HEK293 (cell line): ENCODE measurements at regions not wholly inside any gene's neighbourhood (a gene's known extent, or its start where the extent isn't known, plus 50 kb on each side); places are given as distances from the start of the nearest gene placed in this dataset.

ENCODE experiments used
- CTCF ChIP-seq: fragments of 450-650 bp; formaldehyde crosslinking; IDR thresholded peaks from 2 replicates; pipeline ENCODE4 v1.5.1; 2016; ENCODE audit warnings: missing biosample characterization, missing genetic modification characterization
- SCRT1 ChIP-seq: fragments of 450-650 bp; formaldehyde crosslinking; IDR thresholded peaks from 2 replicates; pipeline ENCODE4 v1.5.1; 2016; ENCODE audit warnings: missing biosample characterization, missing genetic modification characterization, borderline replicate concordance
- SETDB1 ChIP-seq: IDR thresholded peaks from one replicate; pipeline ENCODE4 v1.6.1; 2017; ENCODE audit warnings: mild to moderate bottlenecking, low read length, moderate library complexity, mixed read lengths; ENCODE audit not compliant: insufficient read length
- SP2 ChIP-seq: fragments of 450-650 bp; formaldehyde crosslinking; IDR thresholded peaks from 2 replicates; pipeline ENCODE4 v1.5.1; 2016; ENCODE audit warnings: missing biosample characterization, missing genetic modification characterization
- ZNF133 ChIP-seq: fragments of 450-650 bp; formaldehyde crosslinking; IDR thresholded peaks from 2 replicates; pipeline ENCODE4 v1.5.1; 2016; ENCODE audit warnings: missing biosample characterization, missing genetic modification characterization
- ZNF155 ChIP-seq: fragments of 450-650 bp; formaldehyde crosslinking; IDR thresholded peaks from 2 replicates; pipeline ENCODE4 v1.5.1; 2016; ENCODE audit warnings: missing biosample characterization, missing genetic modification characterization
- ZNF274 ChIP-seq, 2 experiments: fragments of 200-500 bp in 1 of 2; fragments of 450-650 bp in 1 of 2; sonication (Bioruptor generic) in 1 of 2; formaldehyde crosslinking in 1 of 2; IDR thresholded peaks; 2 replicates each; pipeline versions ENCODE4 v1.5.1 to v1.6.1; 2014 to 2016; ENCODE audit warnings: borderline replicate concordance in 1 of 2, inconsistent platforms in 1 of 2, low read length in 1 of 2, missing biosample characterization in 1 of 2, missing genetic modification characterization in 1 of 2
- ZNF426 ChIP-seq: fragments of 450-650 bp; formaldehyde crosslinking; IDR thresholded peaks from 2 replicates; pipeline ENCODE4 v1.5.1; 2017; ENCODE audit warnings: missing biosample characterization, missing genetic modification characterization, mild to moderate bottlenecking, inconsistent platforms, moderate library complexity
- ZNF837 ChIP-seq: fragments of 450-650 bp; formaldehyde crosslinking; IDR thresholded peaks from 2 replicates; pipeline ENCODE4 v1.5.1; 2016; ENCODE audit warnings: missing biosample characterization, missing genetic modification characterization
- ZSCAN16 ChIP-seq: fragments of 450-650 bp; formaldehyde crosslinking; IDR thresholded peaks from 2 replicates; pipeline ENCODE4 v1.5.1; 2016; ENCODE audit warnings: missing biosample characterization, missing genetic modification characterization
- TF ChIP-seq, protein P1 (sequence below): fragments of 450-650 bp; formaldehyde crosslinking; IDR thresholded peaks from 2 replicates; pipeline ENCODE4 v1.5.1; 2016; ENCODE audit warnings: missing biosample characterization, missing genetic modification characterization
- TF ChIP-seq, protein P2 (sequence below): fragments of 450-650 bp; formaldehyde crosslinking; IDR thresholded peaks from 2 replicates; pipeline ENCODE4 v1.5.1; 2016; ENCODE audit warnings: missing biosample characterization, missing genetic modification characterization
- TF ChIP-seq, protein P3 (sequence below): fragments of 450-650 bp; formaldehyde crosslinking; IDR thresholded peaks from 2 replicates; pipeline ENCODE4 v1.5.1; 2016; ENCODE audit warnings: missing biosample characterization, missing genetic modification characterization, low read depth

DNA sequence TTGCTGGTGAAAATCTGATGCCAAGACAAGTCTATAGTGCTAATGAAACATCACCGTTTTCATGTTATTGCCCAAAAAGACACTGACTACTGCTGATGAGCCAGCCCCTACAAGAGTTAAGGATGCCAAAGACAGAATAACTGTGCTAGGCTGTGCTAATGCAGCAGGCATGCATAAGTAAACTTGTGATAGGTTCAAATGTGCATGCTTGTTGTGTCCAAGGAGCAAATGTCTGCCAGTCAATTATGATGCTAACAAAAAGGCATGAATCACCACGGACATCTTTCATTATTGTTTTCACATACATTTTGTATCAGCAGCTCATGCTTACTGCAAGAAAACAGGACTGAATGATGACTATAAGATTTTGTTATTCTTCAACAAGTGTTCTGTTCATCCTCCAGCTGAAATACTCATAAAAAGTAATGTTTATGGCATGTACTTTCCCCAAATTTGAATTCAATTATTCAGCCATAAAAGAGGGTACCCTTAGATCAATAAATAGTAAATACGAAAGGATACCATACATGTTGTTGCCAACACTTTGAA, 306.9 kb upstream of the ARSJ start:
- TF ChIP-seq ZNF155 (tag by site-specific recombination) (no peak), SETDB1 (no peak), ZNF274 (IDR thresholded peaks at IDR 0.05; ENCODE audit: low read length) (no peak), ZNF274 (tag by site-specific recombination; IDR thresholded peaks at IDR 0.05; ENCODE audit: borderline replicate concordance) (no peak), CTCF (tag by site-specific recombination) (no peak), ZNF133 (tag by site-specific recombination) (no peak), ZNF426 (tag by site-specific recombination) (no peak), ZSCAN16 (no peak), SCRT1 (no peak), SP2 (no peak), ZNF837 (no peak)
- TF ChIP-seq, protein P1, sequence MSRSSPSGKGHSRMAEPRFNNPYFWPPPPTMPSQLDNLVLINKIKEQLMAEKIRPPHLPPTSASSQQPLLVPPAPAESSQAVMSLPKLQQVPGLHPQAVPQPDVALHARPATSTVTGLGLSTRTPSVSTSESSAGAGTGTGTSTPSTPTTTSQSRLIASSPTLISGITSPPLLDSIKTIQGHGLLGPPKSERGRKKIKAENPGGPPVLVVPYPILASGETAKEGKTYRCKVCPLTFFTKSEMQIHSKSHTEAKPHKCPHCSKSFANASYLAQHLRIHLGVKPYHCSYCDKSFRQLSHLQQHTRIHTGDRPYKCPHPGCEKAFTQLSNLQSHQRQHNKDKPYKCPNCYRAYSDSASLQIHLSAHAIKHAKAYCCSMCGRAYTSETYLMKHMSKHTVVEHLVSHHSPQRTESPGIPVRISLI (tag by site-specific recombination), result no peak
- TF ChIP-seq, protein P2, sequence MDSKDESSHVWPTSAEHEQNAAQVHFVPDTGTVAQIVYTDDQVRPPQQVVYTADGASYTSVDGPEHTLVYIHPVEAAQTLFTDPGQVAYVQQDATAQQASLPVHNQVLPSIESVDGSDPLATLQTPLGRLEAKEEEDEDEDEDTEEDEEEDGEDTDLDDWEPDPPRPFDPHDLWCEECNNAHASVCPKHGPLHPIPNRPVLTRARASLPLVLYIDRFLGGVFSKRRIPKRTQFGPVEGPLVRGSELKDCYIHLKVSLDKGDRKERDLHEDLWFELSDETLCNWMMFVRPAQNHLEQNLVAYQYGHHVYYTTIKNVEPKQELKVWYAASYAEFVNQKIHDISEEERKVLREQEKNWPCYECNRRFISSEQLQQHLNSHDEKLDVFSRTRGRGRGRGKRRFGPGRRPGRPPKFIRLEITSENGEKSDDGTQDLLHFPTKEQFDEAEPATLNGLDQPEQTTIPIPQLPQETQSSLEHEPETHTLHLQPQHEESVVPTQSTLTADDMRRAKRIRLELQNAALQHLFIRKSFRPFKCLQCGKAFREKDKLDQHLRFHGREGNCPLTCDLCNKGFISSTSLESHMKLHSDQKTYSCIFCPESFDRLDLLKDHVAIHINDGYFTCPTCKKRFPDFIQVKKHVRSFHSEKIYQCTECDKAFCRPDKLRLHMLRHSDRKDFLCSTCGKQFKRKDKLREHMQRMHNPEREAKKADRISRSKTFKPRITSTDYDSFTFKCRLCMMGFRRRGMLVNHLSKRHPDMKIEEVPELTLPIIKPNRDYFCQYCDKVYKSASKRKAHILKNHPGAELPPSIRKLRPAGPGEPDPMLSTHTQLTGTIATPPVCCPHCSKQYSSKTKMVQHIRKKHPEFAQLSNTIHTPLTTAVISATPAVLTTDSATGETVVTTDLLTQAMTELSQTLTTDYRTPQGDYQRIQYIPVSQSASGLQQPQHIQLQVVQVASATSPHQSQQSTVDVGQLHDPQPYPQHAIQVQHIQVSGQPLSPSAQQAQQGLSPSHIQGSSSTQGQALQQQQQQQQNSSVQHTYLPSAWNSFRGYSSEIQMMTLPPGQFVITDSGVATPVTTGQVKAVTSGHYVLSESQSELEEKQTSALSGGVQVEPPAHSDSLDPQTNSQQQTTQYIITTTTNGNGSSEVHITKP (tag by site-specific recombination), result no peak
- TF ChIP-seq, protein P3, sequence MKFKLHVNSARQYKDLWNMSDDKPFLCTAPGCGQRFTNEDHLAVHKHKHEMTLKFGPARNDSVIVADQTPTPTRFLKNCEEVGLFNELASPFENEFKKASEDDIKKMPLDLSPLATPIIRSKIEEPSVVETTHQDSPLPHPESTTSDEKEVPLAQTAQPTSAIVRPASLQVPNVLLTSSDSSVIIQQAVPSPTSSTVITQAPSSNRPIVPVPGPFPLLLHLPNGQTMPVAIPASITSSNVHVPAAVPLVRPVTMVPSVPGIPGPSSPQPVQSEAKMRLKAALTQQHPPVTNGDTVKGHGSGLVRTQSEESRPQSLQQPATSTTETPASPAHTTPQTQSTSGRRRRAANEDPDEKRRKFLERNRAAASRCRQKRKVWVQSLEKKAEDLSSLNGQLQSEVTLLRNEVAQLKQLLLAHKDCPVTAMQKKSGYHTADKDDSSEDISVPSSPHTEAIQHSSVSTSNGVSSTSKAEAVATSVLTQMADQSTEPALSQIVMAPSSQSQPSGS (tag by site-specific recombination), result no peak
